ENCODE measurements at regions not wholly inside any gene's neighbourhood (a gene's known extent, or its start where the extent isn't known, plus 50 kb on each side); places are given as distances from the start of the nearest gene placed in this dataset.

DNA sequence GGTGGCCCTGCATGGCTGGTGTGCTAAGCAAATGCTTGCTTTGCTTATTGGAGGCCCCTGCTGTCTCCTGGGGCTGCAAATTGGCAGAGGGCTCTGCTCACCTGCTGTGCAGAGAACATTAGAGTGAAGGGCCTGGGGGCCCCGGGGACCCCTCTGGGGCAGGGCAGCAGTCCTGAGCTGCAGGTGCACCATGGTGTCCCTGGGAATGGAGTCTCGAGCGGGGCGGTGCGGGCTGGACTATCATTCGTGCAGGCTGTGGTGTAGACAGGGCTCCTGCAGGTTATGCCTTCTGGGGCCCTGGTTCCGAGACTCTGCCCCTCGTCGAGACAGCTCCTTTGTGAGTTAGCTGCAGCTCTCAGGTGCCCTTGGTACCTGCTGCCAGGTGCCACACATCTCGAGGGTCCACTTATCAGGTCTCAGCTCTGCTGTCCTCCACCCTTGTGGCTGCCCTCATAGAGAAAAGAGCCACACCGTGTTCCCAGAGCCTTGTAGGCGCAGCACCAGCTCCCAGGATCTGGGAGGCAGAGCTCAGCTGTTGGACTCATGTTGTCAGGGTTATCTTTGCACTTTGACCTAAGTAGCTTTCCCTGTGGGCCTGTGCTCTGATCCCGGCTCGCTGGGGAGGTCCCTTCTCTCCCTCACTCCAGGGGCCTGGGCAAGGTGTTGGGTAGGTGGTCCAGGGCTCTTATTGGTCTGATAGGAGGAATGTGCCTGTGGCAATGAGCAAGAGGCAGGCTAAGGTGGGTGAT, 58.0 kb upstream of the ZNF536 start:
- DNase-seq = no peak

- DNase-seq = no peak
These were observed 57.4 kb upstream of the ZNF536 start for GRCh38 chr19:30314805-30315155.

- DNase-seq = no peak
These were observed 57.0 kb upstream of the ZNF536 start for GRCh38 chr19:30315159-30315558.

DNA sequence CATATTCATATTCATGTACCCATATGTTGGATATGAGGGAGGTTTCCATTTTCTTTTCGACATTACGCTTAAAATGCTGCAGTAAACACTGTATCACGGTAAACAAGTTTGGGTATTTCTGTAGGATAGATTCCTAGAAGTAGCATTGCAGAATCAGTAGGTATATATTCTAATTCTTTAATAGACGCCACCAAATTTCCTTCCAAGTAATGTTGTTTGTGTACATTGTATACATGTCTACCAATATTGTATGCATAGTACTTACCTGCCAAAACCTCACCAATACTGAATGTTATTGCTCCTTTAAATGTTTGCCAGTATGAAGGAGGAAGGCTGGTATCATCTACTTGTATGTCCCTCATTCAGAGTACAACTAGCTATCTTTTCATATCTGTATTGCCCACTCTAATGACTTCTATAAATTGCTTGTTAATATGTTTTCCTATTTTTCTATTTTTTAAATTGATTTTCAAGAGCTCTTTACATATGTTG, 56.1 kb upstream of the ZNF536 start:
- no peak for DNase-seq

- no peak for DNase-seq
These were observed 55.6 kb upstream of the ZNF536 start for GRCh38 chr19:30316560-30317106.

GRCh38 chr19:30317403-30317802, 54.8 kb upstream of the ZNF536 start:
- no peak for DNase-seq

GRCh38 chr19:30318261-30318660, 53.9 kb upstream of the ZNF536 start:
- no peak for DNase-seq

DNA sequence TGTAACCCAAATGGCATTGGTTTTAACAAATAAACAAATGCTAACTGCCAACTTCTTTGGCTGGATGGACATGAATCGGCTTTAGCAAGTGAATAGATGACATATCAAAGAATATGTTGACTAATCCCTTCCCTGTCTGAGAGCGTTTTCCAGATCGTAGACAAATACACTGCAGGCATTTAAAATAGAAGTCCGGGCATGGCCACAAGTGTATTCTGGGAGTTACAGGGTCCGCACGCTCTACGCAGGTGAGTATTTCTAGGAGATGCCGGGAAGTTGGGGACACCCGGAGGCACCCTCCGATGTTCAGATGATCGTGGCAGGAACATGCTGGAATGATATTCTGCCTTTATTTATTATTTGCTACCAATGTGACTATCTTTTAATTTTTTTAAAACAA, 53.2 kb upstream of the ZNF536 start:
- no peak for DNase-seq

DNA sequence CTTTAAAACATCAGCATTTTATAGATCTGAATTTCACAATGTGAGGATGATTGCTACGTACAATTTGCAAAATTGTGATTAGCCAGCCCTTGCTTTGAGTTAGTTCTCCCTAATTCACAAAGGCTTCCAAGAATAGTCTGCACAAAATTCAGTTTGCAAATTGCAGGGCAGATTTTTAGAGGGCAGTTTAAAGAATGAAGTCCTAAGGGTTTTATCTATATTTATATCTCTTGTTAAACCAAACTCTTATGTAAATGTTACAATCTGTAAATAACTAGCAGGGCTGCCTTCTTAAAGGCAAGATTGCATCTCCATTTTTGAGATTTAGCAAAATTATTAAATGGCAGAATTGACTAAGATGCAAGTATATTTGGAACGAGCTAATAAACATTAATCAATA, 52.8 kb upstream of the ZNF536 start:
- DNase-seq = no peak

DNA sequence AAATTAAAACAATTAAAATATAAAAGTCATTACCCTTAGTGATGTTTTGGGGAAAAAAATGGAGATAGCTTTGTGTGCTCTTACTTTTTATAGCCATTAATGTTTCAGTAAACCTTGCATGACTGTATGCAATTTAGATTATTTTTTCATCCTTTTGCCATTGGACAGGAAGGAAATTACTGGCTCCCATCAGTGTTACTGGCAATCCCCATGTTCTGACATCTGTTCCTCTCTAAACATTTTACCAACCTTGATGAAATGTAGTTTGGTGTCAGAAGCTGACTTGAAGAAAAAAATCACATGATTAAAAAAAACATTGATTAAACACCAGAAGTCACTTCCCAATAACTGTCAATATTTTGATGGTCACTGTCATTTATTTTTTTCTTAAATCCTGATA, 52.3 kb upstream of the ZNF536 start:
- DNase-seq = no peak

DNA sequence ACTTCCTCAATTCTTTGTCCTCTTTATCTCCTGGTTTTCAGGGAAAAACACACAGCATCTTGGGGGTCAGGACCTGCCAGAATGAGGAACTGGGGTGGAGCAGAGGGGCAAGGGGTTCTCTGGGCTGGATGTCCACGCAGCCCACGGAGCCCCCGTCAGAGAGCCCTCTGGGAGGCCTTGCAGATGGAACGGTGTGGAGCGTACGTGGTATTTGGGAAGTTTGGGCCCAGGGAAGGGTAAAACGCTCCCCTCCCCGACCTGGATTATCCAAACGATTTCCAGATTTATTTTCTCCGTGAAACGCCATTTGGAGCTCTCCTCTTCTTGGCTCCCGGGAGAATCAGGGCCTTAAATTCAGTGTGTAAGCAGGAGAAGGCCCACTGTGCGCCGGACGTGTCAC, 51.7 kb upstream of the ZNF536 start:
- no peak for DNase-seq

- no peak for DNase-seq
These were observed 51.3 kb upstream of the ZNF536 start for GRCh38 chr19:30320916-30321315.
